ENCODE measurements at regions not wholly inside any gene's neighbourhood (a gene's known extent, or its start where the extent isn't known, plus 50 kb on each side); places are given as distances from the start of the nearest gene placed in this dataset.
"Not testable (repeated sequence)": the region's sequence is repeated elsewhere in the genome, so short reads cannot be mapped to it uniquely, and the experiment has no call there.

DNA sequence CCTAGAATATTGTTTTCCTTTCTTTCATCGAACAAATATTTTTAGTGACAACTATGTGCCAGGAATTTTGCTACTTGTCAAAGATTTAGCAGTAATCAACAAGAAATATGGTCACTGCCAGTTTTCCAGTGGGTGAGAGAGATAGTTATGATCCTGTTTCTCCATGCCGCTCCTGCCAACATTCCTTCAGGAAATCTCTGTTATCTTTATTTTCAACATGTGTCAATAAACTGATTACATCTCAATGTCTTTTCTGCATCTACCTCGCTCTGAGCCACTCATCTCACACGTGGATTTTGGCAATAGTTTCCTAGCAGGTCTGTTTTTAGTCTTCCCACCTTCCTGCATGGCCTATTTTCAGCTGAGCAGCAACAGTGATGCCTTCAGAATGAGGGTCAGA, 650.0 kb upstream of the STXBP6 start:
- DNase-seq, result no peak

GRCh38 chr14:25698111-25698510, 648.2 kb upstream of the STXBP6 start:
- DNase-seq, result no peak

- DNase-seq, result peak in 1 of 56 donors; percentile 1
These were observed 646.2 kb upstream of the STXBP6 start for GRCh38 chr14:25696176-25696575.

DNA sequence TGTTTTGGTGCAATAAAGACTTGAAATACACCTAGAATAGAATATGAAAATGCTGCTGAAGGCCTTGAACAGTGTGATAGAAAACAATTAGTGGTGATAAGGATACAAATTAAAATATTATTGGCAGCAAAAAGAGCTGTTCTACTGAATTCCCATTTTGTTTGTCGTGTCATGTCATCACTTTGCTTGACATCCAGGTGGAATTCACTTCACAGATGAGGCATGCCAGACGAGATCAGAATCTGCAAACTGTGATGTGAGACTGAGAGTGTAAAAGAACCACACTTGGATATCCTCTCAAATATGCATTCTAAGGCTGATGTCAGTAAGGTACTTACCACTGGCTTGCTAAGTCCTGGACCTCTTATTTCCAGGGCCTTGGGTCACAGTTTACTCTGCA, 635.1 kb upstream of the STXBP6 start:
- no peak for DNase-seq

- DNase-seq, result no peak
These were observed 631.0 kb upstream of the STXBP6 start for GRCh38 chr14:25680934-25681333.

DNA sequence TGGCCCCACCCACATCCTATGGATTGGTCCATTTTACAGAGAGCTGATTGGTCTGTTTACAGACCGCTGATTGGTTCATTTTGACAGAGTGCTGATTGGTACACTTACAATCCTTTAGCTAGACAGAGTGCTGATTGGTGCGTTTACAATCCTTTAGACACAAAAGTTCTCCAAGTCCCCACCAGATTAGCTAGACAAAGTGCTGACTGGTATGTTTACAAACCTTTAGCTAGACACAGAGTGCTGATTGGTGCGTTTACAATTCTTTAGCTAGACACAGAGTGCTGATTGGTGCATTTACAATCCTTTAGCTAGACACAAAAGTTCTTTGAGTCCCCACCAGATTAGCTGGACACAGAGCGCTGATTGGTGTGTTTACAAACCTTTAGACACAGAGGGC, 630.6 kb upstream of the STXBP6 start:
- not testable (repeated sequence) for DNase-seq

GRCh38 chr14:25677111-25677510, 627.2 kb upstream of the STXBP6 start:
- no peak for DNase-seq

DNA sequence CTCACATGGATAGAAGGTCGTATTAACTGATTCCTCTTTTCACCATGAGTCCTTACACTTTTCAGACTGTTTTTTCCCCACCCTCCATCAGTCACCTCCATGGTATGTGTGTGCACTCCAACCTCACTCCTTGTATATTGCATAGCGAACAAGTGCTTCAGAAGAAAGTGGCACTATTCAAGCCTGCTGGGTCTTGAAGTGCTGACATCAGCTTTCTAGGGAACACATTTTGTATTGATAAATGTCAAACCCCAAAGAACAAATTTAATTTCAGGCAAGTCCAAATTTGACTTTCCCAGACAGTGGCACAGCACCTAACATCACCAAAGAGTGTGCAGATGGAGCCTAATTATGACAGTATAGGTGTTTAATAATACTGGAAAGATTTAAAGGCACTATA, 617.4 kb upstream of the STXBP6 start:
- DNase-seq, result no peak

DNA sequence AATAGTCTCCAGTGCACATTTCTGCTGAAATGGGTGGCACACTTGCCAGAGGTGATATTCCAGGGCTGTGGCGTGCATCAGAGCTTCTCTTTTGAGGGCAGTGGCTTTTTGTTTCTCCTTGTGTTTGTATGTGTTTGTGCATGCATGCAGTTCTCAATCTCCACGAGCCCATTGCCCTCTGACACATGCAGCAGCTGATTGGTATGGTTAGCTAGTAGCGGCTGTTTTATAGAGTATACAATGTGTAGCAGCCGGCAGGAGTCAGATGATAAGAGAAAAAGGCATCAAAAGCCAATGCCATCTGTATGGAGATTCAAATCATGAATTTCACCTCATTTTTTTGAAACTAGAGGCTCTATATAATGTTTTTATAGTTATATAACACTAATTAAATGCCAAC, 616.9 kb upstream of the STXBP6 start:
- DNase-seq, result no peak

DNA sequence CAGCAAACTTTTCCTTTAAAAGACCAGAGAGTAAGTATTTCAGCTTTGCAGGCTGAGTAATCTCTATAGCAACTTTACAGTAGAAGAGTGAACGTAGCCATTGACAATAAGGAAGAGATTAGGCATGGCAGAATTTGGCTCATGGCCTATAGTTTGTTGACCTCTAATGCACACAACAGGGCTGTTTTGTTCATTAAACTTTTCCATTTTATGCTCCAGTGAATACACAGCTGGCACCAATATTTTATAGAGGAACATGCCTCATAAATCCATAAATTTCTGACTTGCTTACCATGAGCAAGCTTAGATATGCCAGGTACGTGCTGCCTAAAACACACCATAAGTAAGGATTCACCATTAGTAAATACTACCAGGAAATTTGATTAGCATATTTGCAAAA, 609.0 kb upstream of the STXBP6 start:
- no peak for DNase-seq

DNA sequence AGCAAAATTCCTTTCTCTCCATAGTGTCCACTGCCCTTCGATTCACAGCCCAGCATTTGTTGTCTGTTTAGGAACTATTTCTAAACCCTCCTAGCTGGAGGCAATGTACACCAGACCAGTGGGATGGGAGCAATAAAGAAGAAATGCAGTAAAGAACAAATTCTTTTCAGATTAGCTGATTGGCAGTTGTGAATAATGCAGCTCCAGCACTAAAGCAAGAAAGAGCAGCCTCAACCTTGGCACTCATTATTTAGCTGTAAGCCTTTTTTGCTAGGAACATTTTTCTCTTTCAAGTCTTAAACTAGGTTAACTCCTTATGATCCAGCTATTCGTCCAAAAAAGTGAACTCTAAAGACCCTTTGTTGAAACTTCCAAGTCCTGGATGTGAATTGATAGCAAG, 580.5 kb upstream of the STXBP6 start:
- DNase-seq, result no peak

DNA sequence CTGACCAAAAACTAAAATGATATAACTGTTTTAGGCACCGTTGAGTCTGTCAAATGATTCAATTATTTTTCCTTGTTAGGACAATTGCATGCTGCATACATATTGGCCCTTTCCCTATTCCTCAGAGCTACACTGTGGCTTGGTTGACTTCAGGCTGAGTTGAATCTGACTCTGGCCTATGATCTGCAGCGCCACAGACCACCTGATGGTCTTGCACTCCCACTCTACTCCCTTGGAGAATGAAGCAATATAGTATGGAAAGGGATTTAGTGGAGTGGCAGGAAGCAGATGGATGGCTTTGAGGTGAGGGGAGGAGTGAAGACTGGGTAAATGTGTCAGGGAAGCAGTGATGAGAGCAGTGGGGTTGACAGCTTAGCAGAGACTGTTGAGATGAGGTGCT, 579.0 kb upstream of the STXBP6 start:
- no peak for DNase-seq

- DNase-seq, result no peak
These were observed 578.4 kb upstream of the STXBP6 start for GRCh38 chr14:25628390-25628789.

DNA sequence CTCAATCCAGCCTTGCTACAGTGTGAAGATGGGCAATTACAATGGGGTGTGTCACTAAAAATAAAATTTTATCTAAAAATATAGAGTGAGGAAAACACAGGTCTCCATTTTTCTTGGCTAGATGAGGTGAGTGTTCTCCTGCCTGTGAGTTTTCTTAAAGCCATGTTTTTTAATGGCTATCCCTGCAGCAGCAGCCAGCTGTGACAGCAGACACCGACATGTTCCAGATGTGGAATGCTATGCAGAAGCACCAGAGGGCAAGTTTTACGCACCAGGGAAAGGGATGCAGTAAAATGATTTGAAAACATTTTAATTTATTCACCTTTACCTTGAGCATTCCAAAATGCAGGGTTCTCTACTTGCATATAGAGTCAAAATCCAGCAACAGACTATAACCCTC, 577.0 kb upstream of the STXBP6 start:
- DNase-seq, result no peak

GRCh38 chr14:25622763-25623162, 572.8 kb upstream of the STXBP6 start:
- no peak for DNase-seq

- DNase-seq, result no peak
These were observed 570.6 kb upstream of the STXBP6 start for GRCh38 chr14:25620515-25620914.

DNA sequence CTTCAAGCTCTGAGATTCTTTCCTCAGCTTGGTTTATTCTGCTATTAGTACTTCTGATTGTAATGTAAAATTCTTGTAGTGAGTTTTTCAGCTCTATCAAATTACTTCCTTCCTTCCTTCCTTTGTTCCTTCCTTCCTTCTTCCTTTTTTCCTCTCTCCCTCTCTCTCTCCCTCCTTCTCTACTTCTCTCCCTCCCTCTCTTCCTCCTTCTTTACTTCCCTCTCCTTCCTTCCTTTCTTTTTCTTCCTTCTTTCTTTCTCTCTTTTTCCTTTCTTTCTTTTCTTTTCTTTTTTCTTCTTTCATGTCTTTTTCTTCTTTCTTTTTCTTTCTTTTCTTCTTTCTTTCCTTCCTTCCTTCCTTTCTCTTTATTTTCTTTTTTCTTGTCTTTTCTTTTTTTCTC, 565.2 kb upstream of the STXBP6 start:
- DNase-seq, result no peak

- no peak for DNase-seq
These were observed 557.2 kb upstream of the STXBP6 start for GRCh38 chr14:25607192-25607591.

DNA sequence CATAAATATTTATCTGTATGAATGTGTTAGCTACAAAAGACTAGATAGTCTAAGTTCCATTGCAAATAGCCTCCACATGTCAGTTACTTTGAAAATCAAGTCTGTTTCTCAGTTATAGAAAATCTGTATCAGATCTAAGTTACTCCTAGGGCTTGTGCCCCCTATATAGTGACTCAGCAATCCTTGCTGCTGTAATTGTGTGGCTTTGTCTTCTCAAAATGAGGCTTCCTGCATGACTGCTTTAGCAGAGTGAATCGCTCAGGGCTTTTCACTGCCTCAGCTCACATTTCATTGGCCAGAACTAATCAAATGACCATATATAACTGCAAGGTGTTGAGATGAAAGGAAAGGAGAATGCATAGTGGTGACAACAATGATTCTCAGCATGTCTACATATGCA, 552.2 kb upstream of the STXBP6 start:
- no peak for DNase-seq

- no peak for DNase-seq
These were observed 538.8 kb upstream of the STXBP6 start for GRCh38 chr14:25588751-25589150.

GRCh38 chr14:25574628-25575325, 524.8 kb upstream of the STXBP6 start:
- no peak for DNase-seq

DNA sequence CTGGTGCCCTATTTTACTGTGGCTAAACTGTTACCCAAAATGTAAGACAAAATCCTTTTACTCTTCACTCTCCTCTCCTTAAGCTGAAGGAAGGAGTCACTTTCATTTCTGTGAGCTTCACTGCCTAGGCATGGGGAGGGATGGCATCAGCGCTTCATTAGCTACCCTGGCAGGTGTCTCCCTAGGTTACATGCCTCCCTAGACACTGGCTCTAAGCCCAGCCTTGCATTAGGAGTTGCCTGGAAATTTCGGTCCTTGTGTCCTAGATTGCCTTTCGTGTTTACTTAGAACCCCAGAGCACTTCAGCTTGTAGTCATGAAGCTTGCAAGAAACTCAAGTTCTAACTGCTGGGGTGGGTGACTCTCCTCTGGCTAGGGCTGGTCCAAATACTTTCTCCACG, 520.5 kb upstream of the STXBP6 start:
- DNase-seq, result no peak

DNA sequence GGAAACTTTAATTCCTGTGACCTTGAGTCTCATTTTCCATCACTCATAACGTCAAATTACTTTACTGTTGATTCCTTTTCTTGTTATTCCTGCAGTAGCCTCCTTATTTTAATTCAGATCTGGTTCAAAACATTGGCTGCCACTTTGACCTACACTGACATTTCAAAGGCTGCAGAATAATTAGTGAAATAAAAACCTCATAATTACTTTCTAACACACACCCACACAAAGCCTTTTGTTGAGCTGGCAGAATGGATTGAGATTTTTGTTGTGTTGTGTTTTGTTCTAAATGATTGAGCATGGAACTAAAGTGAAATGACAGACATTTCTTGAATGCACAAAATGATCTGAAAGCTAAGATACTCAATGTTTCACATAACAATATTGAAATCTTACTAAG, 507.5 kb upstream of the STXBP6 start:
- DNase-seq, result no peak

DNA sequence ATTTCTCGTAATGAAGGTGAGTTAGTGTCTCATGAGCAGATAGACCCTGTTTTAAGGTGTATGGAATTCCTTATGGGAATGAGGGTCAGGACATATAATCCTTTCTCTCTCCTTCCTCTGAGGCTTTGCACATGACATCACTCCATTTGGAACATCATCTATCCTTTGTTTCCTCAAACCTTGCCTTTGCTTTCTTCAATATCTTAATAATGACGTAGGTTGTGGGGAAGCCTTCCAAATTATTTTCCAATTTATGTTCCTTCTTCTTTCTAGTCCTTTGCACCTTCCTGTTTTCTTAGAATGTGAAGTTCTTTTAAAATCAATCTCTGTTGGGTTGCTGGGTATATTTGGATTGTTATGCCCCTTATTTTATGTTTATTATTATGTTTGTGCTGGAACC, 502.9 kb upstream of the STXBP6 start:
- no peak for DNase-seq
